H1 (cell line): ENCODE measurements at regions not wholly inside any gene's neighbourhood (a gene's known extent, or its start where the extent isn't known, plus 50 kb on each side); places are given as distances from the start of the nearest gene placed in this dataset.

Experiments used
- CTCF ChIA-PET: fragments of 300-600 bp; sonication (Branson Sonifier 250); formaldehyde crosslinking; loops from one replicate; lab custom pipeline; 2021; ENCODE audit not compliant: partially characterized antibody; lab: Charles Lee
- POLR2A ChIA-PET: fragments of 300-600 bp; sonication (Branson Sonifier 250); formaldehyde crosslinking; loops from one replicate; lab custom pipeline; 2021; ENCODE audit warnings: inconsistent platforms; ENCODE audit not compliant: partially characterized antibody; lab: Charles Lee
- DNase-seq, 2 experiments: peaks; one replicate each; pipeline versions ENCODE4 v3.0.0 to v3.0.0-alpha.2; 2010 to 2022; ENCODE audit warnings: low spot score in 2 of 2, low read depth in 1 of 2, mixed read lengths in 1 of 2
- FAIRE-seq: peaks from 2 replicates; lab custom pipeline; 2011; peaks lifted over from hg19 to GRCh38; lab: Jason Lieb, UNC
- H2AFZ ChIP-seq: 2 replicates; pipeline ENCODE4 v1.8.1; 2012; ENCODE audit warnings: low read length, inconsistent platforms
- H2AK5ac ChIP-seq: 2 replicates; pipeline ENCODE4 v1.6.1; 2013; ENCODE audit warnings: low read depth, low read length
- H2BK120ac ChIP-seq: replicated peaks from 2 replicates; pipeline ENCODE3; 2013; ENCODE audit warnings: low read depth, low read length, inconsistent platforms
- H2BK12ac ChIP-seq: 2 replicates; pipeline ENCODE4 v1.6.1; 2013; ENCODE audit warnings: low read depth, low read length
- H2BK15ac ChIP-seq: 2 replicates; pipeline ENCODE4 v1.6.1; 2013; ENCODE audit warnings: low read length
- H2BK20ac ChIP-seq: 2 replicates; pipeline ENCODE4 v1.6.1; 2013; ENCODE audit warnings: low read length
- H2BK5ac ChIP-seq: 2 replicates; pipeline ENCODE4 v1.6.1; 2013; ENCODE audit warnings: low read depth, low read length
- H3K14ac ChIP-seq: 2 replicates; pipeline ENCODE4 v1.6.1; 2013; ENCODE audit warnings: inconsistent platforms; ENCODE audit not compliant: insufficient read length
- H3K18ac ChIP-seq: 2 replicates; pipeline ENCODE4 v1.6.1; 2013; ENCODE audit warnings: low read length; ENCODE audit errors: extremely low read depth
- H3K23ac ChIP-seq: 2 replicates; pipeline ENCODE4 v1.6.1; 2013; ENCODE audit warnings: inconsistent platforms; ENCODE audit not compliant: insufficient read length
- H3K23me2 ChIP-seq: 2 replicates; pipeline ENCODE4 v1.6.1; 2013; ENCODE audit warnings: low read depth, low read length
- H3K27ac ChIP-seq: 2 replicates; pipeline ENCODE4 v1.6.1; 2011; ENCODE audit warnings: low read depth, low read length, inconsistent platforms
- H3K27me3 ChIP-seq, 4 experiments: replicated peaks in 1 of 4; 1 replicate in 1 of 4; 2 replicates in 3 of 4; pipeline versions ENCODE4 v1.6.1 to v1.8.1; 2011 to 2013; ENCODE audit warnings: low read length in 3 of 4, mild to moderate bottlenecking in 3 of 4, inconsistent platforms in 2 of 4, mixed read lengths in 2 of 4, moderate library complexity in 1 of 4; ENCODE audit not compliant: control insufficient read depth in 3 of 4, insufficient read depth in 3 of 4; ENCODE audit errors: extremely low read depth in 1 of 4
- H3K36me3 ChIP-seq, 4 experiments: 2 replicates each; pipeline versions ENCODE4 v1.6.1 to v1.8.1; 2011 to 2013; ENCODE audit warnings: mild to moderate bottlenecking in 4 of 4, low read length in 3 of 4, moderate library complexity in 2 of 4, control low read depth in 1 of 4, inconsistent platforms in 1 of 4; ENCODE audit not compliant: insufficient read depth in 4 of 4, control insufficient read depth in 2 of 4
- H3K4ac ChIP-seq: replicated peaks from 2 replicates; pipeline ENCODE3; 2013; ENCODE audit warnings: low read length, low read depth, mixed read lengths, inconsistent platforms; ENCODE audit not compliant: insufficient read length
- H3K4me1 ChIP-seq, 4 experiments: replicated peaks in 1 of 4; 1 replicate in 1 of 4; 2 replicates in 3 of 4; pipeline versions ENCODE4 v1.6.1 to v1.8.1; 2011 to 2013; ENCODE audit warnings: low read length in 3 of 4, inconsistent platforms in 2 of 4, mixed read lengths in 1 of 4; ENCODE audit not compliant: insufficient read depth in 4 of 4, control insufficient read depth in 3 of 4
- H3K4me2 ChIP-seq, 2 experiments: 2 replicates each; pipeline versions ENCODE4 v1.6.1 to v1.8.1; 2011 to 2013; ENCODE audit warnings: low read depth in 2 of 2, low read length in 2 of 2, control low read depth in 1 of 2, inconsistent platforms in 1 of 2, mild to moderate bottlenecking in 1 of 2; ENCODE audit not compliant: insufficient read depth in 1 of 2
- H3K4me3 ChIP-seq, 4 experiments: fragments of 200-600, 300-600 bp in 1 of 4; sonication (generic), shearing (Covaris generic), sonication (Bioruptor Twin) in 1 of 4; 2 replicates each; pipeline versions ENCODE4 v1.5.1 to v1.8.1; 2011 to 2016; ENCODE audit warnings: low read length in 4 of 4, low read depth in 3 of 4, control low read depth in 2 of 4, inconsistent platforms in 2 of 4, mild to moderate bottlenecking in 2 of 4, mixed read lengths in 1 of 4, moderate library complexity in 1 of 4; ENCODE audit not compliant: insufficient read depth in 2 of 4; ENCODE audit errors: extremely low read depth in 1 of 4
- H3K56ac ChIP-seq: replicated peaks from 2 replicates; pipeline ENCODE3; 2013; ENCODE audit warnings: low read depth, mild to moderate bottlenecking, mixed read lengths, low read length, inconsistent platforms; ENCODE audit not compliant: insufficient read length
- H3K79me1 ChIP-seq: 2 replicates; pipeline ENCODE4 v1.6.1; 2013; ENCODE audit warnings: low read depth, low read length, control low read depth
- H3K79me2 ChIP-seq, 2 experiments: 2 replicates each; pipeline versions ENCODE4 v1.6.1 to v1.8.1; 2012 to 2013; ENCODE audit warnings: low read length in 2 of 2, mild to moderate bottlenecking in 2 of 2, inconsistent platforms in 1 of 2; ENCODE audit not compliant: insufficient read depth in 2 of 2, control insufficient read depth in 1 of 2
- H3K9ac ChIP-seq, 4 experiments: replicated peaks in 1 of 4; 1 replicate in 1 of 4; 2 replicates in 3 of 4; pipeline versions ENCODE4 v1.6.1 to v1.8.1; 2011 to 2013; ENCODE audit warnings: low read depth in 3 of 4, low read length in 3 of 4, control low read depth in 2 of 4, mild to moderate bottlenecking in 2 of 4, moderate library complexity in 2 of 4, inconsistent platforms in 1 of 4; ENCODE audit errors: extremely low read depth in 1 of 4
- H3K9me3 ChIP-seq, 2 experiments: 2 replicates each; pipeline versions ENCODE4 v1.6.1 to v1.8.1; 2012 to 2013; ENCODE audit warnings: mild to moderate bottlenecking in 2 of 2, moderate library complexity in 2 of 2, control low read depth in 1 of 2, inconsistent platforms in 1 of 2, low read depth in 1 of 2, low read length in 1 of 2, mixed read lengths in 1 of 2; ENCODE audit not compliant: insufficient read depth in 2 of 2
- H4K20me1 ChIP-seq, 2 experiments: replicated peaks in 1 of 2; 2 replicates each; pipeline versions ENCODE3 to v1.8.1; 2011 to 2013; ENCODE audit warnings: inconsistent platforms in 2 of 2, low read length in 2 of 2, mild to moderate bottlenecking in 1 of 2; ENCODE audit not compliant: insufficient read depth in 2 of 2, control insufficient read depth in 1 of 2
- H4K5ac ChIP-seq: 2 replicates; pipeline ENCODE4 v1.6.1; 2013; ENCODE audit warnings: low read length, low read depth, mixed read lengths, inconsistent platforms; ENCODE audit not compliant: insufficient read length
- H4K8ac ChIP-seq: 2 replicates; pipeline ENCODE4 v1.8.0; 2013; ENCODE audit warnings: mild to moderate bottlenecking, moderate library complexity, low read length, inconsistent platforms; ENCODE audit not compliant: insufficient read depth; ENCODE audit errors: extremely low read depth
- H4K91ac ChIP-seq: replicated peaks from 2 replicates; pipeline ENCODE3; 2013; ENCODE audit warnings: low read length, mixed read lengths, inconsistent platforms; ENCODE audit not compliant: insufficient read length
- CEBPB ChIP-seq: IDR thresholded peaks from 2 replicates; pipeline ENCODE4 v1.6.1; 2012; ENCODE audit warnings: low read depth, low read length
- EGR1 ChIP-seq: IDR thresholded peaks from 2 replicates; pipeline ENCODE4 v1.6.1; 2011; ENCODE audit warnings: low read depth, low read length, borderline replicate concordance
- WGBS, 2 experiments: shearing (Covaris generic) in 1 of 2; methylation state at CpG; one replicate each; pipeline versions ENCODE4 v1.1.6 to v1.1.7; 2013 to 2015; ENCODE audit warnings: low lambda C conversion rate in 2 of 2, mixed read lengths in 2 of 2, inconsistent platforms in 1 of 2, low coverage in 1 of 2, missing lambda C conversion rate in 1 of 2; ENCODE audit not compliant: insufficient replicate concordance in 2 of 2, insufficient coverage in 1 of 2, insufficient read length in 1 of 2; ENCODE audit errors: extremely low coverage in 1 of 2, missing lambda C conversion rate in 1 of 2; 5-methylcytosine and 5-hydroxymethylcytosine counted together

DNA sequence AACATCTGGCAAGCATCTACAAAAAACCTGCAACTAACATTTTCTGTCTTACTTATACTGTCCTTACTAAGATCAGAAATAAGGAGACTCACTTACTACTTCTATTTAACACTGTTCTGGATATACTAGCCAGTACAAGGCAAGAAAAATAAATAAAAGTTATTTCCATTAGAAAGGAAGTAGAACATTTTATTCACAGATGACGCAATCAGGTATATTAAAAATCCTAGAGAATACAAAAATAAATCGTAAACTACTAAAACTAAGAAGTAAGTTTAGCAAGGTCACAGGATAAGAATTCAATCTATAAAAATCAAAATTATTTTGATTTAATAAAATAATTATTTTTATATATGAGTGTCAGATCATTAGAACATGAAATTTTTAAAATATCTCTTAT, 264.6 kb downstream of the BARHL2 start:
- Histone ChIP-seq H2BK15ac (no peak overlapping the region), H3K27ac (no peak overlapping the region), H2BK12ac (no peak overlapping the region), H4K20me1 (no peaks in the 10 kb centered on the region), H3K36me3 (no peaks in the 10 kb centered on the region), H3K9ac (no peak overlapping the region), H3K27me3 (no peaks in the 10 kb centered on the region), H2BK120ac (no peak overlapping the region), H3K23ac (no peak overlapping the region), H3K9me3 (no peaks in the 10 kb centered on the region), H3K56ac (no peak overlapping the region), H3K79me1 (no peaks in the 10 kb centered on the region), H3K23me2 (no peaks in the 10 kb centered on the region), H3K4ac (no peak overlapping the region), H3K79me2 (no peaks in the 10 kb centered on the region), H3K14ac (no peak overlapping the region), H2BK5ac (no peak overlapping the region), H4K8ac (no peak overlapping the region), H3K4me1 (no peaks in the 10 kb centered on the region), H2BK20ac (no peak overlapping the region), H3K4me3 (no peak overlapping the region), H3K18ac (no peak overlapping the region), H4K91ac (no peak overlapping the region), H3K4me2 (no peak overlapping the region), H2AK5ac (no peak overlapping the region), H2AFZ (no peak overlapping the region), H4K5ac (no peak overlapping the region)
- TF ChIP-seq CEBPB (peak; percentile 72; the same call in 1 of the 2 replicates), EGR1 (no peak)
- FAIRE-seq = no peak
- POLR2A ChIA-PET = no interaction called here
- DNase-seq = no peak
- CTCF ChIA-PET = no interaction called here
- 92% methylated on average over 2 of the region's 2 CpGs; no CpG with 5 or more reads in 1 of the 2 experiments for WGBS, 2 experiments
